GM21528 (cell line): ENCODE measurements at regions not wholly inside any gene's neighbourhood (a gene's known extent, or its start where the extent isn't known, plus 50 kb on each side); places are given as distances from the start of the nearest gene placed in this dataset.
A peak's percentile ranks its signal among the peaks of the same experiment; 100 is the strongest.
"Not testable (repeated sequence)": the region's sequence is repeated elsewhere in the genome, so short reads cannot be mapped to it uniquely, and the experiment has no call there.

Experiments
- ATAC-seq: cut with Tn5 transposase; IDR thresholded peaks from one replicate; pipeline ENCODE4 v1.9.1; 2021; ENCODE audit warnings: mild to moderate bottlenecking, moderate library complexity; ENCODE audit not compliant: unreplicated experiment, low FRiP score

GRCh38 chr6:156691018-156691417, 86.2 kb upstream of the ARID1B start:
- ATAC-seq = peak; percentile 54

GRCh38 chr6:156689656-156690055, 87.5 kb upstream of the ARID1B start:
- ATAC-seq = no peak

- ATAC-seq = no peak
These were observed 88.6 kb upstream of the ARID1B start for GRCh38 chr6:156688620-156688971.

- ATAC-seq = peak; percentile 4
These were observed 89.2 kb upstream of the ARID1B start for GRCh38 chr6:156687789-156688619.

- peak; percentile 58 for ATAC-seq
These were observed 90.0 kb upstream of the ARID1B start for GRCh38 chr6:156686995-156687788.

- no peak for ATAC-seq
These were observed 90.7 kb upstream of the ARID1B start for GRCh38 chr6:156686301-156686994.

GRCh38 chr6:156685823-156686222, 91.4 kb upstream of the ARID1B start:
- ATAC-seq = no peak

- ATAC-seq = no peak
These were observed 93.4 kb upstream of the ARID1B start for GRCh38 chr6:156683821-156684220.

- ATAC-seq = no peak
These were observed 100.5 kb upstream of the ARID1B start for GRCh38 chr6:156676721-156677120.

- no peak for ATAC-seq
These were observed 103.0 kb upstream of the ARID1B start for GRCh38 chr6:156674197-156674596.

GRCh38 chr6:156670097-156670496, 107.1 kb upstream of the ARID1B start:
- not testable (repeated sequence) for ATAC-seq

GRCh38 chr6:156662025-156662445, 115.1 kb upstream of the ARID1B start:
- no peak for ATAC-seq

GRCh38 chr6:156660389-156660788, 116.8 kb upstream of the ARID1B start:
- ATAC-seq = no peak

- no peak for ATAC-seq
These were observed 117.4 kb upstream of the ARID1B start for GRCh38 chr6:156659822-156660198.

- no peak for ATAC-seq
These were observed 118.0 kb upstream of the ARID1B start for GRCh38 chr6:156658966-156659821.

GRCh38 chr6:156658186-156658965, 118.8 kb upstream of the ARID1B start:
- no peak for ATAC-seq

GRCh38 chr6:156657296-156657695, 119.9 kb upstream of the ARID1B start:
- no peak for ATAC-seq

- no peak for ATAC-seq
These were observed 122.0 kb upstream of the ARID1B start for GRCh38 chr6:156654919-156655918.
